ENCODE measurements at regions not wholly inside any gene's neighbourhood (a gene's known extent, or its start where the extent isn't known, plus 50 kb on each side); places are given as distances from the start of the nearest gene placed in this dataset.
"Not testable (repeated sequence)": the region's sequence is repeated elsewhere in the genome, so short reads cannot be mapped to it uniquely, and the experiment has no call there.

DNA sequence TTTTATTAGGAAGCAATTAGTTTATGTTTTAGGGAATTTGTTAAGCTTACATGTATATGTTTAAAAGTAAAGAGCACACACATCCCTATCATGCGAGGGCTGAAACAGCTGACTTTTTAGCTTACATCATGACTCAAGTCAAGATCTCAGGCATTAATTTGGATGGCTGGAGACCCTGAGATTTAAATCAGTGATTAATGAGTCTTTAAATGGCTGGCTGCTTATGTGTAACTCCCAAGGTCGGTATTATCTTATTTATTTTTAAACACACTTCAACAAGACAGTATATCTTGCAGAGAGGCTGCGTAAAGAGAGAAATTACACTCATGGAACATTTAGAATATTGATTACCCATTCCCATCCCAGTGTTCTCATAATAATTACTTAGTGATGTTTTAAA, 169.4 kb downstream of the KBTBD8 start:
- DNase-seq: no peak

DNA sequence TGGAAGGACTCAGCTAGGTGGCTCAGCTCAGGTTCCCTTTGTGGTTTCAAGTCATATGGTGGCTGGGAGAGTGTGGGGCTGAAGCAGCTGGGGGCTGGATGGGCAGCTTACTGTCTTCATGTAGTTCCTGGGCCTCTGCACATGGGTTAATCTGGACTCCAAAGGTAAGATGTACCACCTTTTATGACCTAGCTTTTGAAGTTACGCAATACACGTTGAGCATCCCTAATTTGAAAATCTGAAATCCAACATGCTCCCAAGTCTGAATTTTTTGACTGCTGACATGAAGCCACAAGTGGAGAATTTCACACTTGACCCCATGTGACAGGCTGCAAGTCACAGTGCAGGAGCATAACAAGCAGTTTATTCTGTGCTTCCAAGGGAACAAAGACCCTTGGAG, 173.7 kb downstream of the KBTBD8 start:
- no peak for DNase-seq

DNA sequence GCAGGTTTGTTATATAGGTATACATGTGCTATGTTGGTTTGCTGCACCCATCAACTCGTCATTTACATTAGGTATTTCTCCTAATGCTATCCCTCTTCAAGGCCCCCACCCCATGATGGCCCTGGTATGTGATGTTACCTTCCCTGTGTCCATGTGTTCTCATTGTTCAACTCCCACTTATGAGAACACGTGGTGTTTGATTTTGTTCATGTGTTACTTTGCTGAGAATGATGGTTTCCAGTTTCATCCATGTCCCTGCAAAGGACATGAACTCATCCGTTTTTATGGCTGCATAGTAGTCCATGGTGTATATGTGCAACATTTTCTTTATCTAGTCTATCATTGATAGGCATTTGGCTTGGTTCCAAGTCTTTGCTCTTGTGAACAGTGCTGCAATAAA, 175.0 kb downstream of the KBTBD8 start:
- DNase-seq: not testable (repeated sequence)

DNA sequence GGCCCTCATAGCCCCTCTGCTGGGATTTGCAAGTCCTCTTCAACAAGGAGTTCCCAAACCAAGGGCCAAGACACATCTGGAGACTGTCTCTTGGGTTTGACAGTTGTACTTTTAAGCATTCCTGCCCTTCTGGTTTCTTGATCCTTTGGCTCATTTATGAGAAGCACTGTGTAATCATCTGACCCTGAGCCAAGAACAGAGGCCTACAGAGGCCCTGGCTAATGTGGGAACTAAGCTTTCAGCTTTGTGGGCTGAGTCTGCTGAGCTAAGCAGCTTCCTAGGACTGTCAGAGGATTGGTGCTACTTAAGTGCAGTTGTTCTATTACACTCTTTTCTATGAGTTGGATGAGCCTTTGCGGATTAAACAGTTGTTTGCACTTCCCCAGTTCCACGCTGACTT, 178.3 kb downstream of the KBTBD8 start:
- no peak for DNase-seq

DNA sequence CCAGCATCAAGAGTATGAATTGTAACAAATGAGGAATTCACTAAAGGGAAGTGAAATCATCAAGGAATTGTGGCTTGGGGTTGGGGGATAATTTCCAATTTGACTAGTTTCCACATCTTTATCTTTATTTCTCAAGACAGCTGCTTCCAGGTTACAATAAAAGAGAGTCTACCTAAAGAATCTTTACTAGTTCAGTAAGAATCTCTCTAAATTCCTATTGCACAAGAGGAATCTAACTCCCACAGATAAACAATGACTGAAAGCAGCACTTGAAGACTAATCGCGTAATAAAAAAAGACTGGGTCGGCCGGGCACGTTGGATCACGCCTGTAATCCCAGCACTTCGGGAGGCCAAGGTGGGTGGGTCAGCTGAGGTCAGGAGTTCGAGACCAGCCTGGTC, 194.4 kb downstream of the KBTBD8 start:
- no peak for DNase-seq

DNA sequence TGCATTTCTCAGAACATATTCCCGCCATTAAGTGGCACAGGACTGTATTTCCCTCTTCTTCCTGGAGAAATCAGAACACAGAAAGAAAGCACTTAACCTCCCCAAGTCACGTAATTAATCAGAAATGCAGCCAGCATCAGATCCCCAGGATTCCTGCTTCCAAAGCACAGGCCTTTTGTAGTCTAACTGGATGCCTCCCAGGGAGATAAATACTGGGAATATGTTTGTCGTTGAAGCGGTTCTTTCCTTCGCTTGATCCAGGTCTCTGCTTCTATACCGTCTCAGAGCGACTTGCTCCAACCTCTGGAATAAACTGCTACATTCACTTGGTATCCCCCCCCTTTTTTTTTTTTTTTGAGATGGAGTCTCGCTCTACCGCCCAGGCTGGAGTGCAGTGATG, 198.6 kb downstream of the KBTBD8 start:
- DNase-seq: no peak

DNA sequence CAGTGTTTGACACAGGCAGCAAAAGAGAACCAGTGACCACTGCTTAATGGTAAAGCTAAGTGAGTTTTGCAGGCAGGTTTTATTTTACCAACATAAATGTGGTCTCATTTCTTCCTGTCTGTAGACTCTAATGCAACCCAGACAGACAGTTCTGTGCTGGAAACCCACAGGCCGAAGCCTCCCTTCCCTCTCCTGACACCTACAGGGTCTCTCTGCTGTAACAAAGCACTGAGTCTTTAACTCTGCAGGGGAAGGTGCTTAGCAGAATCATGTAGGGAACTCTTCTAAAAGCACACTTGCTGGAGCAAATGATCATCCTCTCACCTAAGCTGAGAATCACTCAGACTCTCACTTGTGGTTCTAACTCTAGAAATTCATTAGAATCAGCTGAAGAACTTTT, 200.3 kb downstream of the KBTBD8 start:
- DNase-seq: no peak

DNA sequence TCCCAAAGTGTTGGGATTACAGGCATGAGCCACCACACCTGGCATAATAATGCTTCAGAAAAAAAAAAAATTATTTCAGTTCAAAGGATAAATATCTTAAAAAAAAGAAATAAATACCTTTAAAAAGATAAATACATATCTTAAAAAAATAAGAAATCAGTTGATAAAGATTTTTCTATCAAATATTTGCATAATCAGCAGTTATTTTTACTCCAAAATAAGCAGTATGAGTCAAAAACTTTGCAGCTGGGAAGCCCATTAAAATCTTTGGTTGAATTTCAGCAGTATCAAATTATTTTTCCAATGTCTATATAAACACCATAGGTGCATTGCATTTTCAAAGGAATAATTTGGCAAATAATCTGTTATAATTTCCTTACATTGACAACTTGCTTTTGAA, 202.5 kb downstream of the KBTBD8 start:
- DNase-seq: no peak

DNA sequence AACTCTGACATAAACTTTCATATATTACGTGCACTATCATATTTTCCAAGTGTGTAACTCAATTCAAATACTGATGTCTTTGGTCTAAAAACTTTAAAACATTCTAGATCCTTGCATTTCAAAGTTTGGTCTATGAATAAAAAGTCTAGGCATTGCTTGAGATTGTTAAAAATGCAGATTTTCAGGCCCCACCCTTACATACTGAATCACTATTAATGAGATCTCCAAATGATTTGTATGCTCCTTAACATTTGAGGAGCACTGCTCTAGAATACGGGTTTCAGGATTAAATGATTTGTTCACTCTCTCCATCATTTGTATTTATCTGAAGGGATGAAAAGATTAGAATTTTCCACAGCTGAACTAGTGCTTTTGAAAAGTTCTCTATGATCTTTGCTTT, 202.9 kb downstream of the KBTBD8 start:
- no peak for DNase-seq

DNA sequence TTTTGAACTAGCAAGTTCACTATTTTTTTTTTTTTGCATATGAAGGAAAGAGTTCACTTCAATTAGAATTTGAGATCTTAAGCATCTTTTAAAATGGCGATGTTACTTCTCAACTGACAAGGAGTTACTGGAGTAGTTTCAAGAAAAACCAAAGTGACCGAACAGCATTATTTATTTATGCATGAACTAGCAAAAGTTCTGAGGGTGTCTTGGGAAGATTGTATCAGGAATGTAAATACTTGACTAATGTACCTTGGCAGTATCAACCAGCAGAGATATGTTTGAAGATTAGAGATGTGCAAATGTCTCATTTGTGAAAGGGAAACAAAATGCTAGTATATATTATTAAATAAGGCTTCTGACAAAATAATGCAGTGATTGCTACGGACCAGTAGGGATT, 203.9 kb downstream of the KBTBD8 start:
- DNase-seq: no peak

DNA sequence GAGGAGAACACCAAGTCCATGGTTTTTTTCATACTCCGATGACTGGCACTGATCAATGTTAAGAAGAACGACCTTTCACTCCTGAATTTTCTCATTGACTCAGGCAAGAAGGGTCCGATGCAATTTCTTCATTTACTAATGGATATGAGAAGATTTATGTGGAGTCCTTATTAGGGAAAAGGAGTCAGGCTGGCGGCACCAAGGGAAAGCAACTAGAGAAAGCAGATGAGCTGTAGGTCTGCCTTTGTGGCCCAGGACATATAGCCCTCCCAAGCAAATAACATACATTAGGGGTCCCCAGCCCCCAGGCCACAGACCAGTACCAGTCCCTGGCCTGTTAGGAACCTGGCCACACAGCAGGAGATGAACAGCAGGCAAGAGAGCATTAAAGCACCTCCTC, 206.8 kb downstream of the KBTBD8 start:
- DNase-seq: no peak

DNA sequence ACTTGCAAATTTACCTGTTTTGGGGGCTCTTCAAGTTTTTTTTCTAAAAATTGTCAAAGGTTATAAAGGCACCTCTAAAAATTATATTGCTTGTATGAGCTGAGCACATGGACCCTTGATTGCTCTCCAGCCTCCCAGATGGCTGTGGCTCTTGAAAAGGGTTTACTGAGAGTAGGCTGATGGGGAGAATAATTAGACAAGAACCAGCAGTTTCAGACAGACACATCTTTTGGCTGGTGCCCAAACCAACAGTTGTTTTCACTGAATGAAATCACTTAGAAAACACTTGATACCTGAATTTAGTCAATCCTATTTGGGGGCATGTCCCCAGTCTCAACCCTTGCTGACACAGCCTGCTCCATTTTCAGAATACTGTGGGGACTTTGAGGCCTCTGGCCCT, 217.6 kb downstream of the KBTBD8 start:
- no peak for DNase-seq

DNA sequence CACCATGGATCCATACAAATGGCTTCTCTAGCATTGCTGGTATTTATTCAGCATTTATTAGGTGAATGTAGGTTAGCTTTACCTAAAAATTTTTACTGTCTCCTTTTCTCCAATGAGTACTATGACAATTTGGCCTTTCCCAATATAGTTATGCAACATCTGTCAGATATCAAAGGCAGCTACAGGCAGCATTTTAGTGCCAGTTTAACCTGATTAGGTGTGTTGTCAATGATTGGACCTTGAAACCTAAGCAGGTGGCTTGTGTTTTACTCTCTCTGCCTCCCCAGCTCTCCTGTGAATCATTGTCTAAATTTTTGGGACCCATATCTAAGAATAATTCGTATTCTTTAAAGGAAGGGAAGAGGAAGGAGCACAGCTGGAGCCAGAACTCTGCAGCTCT, 228.9 kb downstream of the KBTBD8 start:
- DNase-seq: no peak

DNA sequence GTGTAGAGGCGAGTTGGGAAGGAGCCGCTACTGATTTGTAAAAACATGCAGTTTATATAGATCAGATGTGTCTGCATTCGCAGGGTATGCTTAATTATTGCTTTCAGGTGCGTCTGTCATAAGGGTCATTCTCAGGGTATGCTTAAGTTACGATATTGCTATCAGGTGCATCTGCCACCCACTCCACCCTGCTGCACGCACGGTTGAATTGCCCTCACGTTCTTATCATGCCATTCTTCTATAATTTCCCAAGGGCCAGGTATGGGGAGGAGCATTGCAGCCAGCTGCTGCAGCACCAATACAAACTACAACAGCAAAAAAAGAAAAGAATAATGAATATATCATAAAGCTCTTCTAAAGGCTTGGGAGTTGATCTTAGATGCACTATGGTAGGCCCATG, 230.0 kb downstream of the KBTBD8 start:
- no peak for DNase-seq

DNA sequence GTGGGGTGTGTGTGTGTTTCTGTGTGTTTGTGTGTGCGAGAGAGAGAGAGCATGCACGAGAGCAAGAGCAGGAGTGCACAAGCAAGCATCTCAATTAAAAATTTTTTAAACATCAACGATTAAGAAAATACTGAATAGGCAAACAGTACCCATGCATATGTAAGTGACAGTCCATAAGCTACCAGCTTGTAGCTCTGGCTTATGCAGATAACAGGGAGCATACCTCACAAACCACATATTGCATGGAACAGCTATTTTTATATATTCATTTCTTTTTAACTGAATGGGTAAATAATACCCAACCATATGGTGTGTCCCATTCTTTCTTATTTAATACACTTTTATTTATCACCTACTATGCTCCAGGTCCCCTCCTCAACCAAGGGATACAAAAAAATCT, 234.5 kb downstream of the KBTBD8 start:
- no peak for DNase-seq

DNA sequence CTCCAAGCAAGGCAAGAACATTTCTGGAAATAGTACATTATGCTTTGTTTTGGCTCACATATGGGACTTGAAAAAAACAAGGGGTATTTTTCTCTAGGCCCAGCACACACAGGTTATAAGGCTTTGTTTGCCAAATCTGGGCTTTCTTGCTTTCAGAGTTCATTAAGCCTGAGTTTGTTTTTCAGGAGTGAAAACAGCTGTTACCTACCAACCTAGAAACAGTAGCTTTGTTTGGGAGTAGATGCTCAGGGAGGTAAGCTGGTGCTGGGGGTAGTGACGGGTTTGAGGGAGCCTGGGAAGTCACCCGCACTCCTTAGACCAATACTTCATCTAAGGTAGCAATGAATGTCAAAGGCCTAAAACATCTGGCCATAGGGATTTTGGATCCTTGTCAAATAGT, 241.2 kb downstream of the KBTBD8 start:
- DNase-seq: no peak

DNA sequence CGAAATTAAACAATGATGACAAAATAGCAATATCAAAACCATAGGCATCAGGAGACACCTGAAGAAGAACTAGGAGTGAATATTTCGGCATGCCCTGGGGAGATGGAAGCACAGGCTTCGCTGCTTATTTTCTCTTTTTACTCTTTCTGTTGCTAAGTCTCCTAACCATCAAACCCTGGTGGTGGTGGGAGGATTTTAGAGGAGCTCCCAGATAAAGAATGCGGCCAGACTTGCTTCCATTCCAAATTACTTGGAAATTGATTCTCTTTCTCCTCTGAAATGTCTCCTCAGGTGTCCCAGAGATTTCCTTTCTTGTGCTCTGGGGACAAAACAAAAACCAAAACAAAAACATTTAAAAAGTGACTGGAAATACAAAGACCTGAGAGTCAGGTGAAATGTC, 243.0 kb downstream of the KBTBD8 start:
- no peak for DNase-seq

DNA sequence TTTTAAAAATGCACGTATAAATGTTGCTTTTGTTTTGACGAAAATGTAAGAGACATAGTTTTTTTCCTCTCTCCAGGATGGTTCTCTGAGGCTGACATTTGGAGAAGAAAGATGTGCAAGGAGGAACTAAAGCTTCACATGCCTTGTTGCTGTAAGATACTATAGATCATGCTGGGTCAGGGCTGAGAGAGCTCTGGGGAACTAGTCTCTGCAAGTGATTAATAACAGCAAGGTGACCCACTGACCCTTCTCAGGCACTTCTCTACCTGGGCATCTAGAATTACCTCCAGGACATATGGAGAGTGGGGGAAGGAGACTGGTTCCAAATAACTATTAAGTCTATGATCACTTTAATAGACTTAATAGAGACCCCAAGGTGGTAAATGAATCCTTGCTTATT, 246.0 kb downstream of the KBTBD8 start:
- no peak for DNase-seq

DNA sequence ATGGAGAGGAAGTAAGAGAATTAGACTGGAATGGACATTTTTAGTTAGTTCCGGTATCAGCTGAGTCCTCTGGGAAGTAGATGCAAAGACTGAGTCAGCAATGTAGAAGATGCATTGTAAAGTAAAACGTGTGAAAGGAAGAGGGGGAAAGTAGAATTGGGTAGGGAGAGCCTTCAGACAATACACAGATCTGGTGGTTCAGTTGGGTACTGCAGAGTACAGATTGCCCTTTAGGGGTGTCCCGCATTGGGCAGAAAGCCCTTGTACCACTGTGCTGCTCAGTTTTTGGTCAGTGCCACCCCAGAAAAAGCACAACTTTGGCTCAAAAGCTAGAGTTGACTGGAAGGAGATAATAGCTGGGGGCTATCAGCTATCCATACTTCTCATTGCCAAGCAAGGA, 247.4 kb downstream of the KBTBD8 start:
- no peak for DNase-seq

DNA sequence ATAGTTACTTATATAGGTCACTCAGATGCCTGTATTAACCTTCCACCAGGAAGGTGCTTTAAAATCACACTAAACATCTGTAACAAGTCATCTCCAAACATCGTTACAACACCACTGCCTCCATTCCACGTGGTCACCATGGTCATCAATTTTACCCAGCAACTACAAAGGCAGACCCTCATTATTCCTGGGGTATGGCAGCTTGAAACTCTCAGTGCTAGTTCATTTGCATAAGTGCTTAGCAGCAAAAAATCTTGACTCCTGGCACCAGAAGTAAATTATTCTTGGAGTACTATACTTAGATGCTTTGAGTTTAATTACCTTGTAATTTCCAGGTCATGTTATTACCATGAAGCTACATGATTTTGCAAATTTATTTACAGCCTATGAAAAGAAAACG, 250.6 kb downstream of the KBTBD8 start:
- no peak for DNase-seq

DNA sequence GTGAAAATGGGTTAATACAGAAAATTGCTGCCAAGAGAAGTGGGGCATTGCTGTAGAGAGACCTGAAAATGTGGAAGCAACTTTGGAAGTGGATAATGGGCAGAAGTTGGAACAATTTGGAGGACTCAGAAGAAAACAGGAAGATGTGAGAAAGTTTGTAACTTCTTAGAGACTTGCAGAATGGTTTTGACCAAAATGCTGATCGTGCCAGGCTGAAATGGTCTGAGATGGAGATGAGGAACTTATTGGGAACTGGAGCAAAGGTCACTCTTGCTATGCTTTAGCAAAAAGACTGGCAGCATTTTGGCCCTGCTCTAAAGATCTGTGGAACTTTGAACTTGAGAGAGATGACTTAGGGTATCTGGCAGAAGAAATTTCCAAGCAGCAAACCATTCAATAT, 254.8 kb downstream of the KBTBD8 start:
- DNase-seq: not testable (repeated sequence)

DNA sequence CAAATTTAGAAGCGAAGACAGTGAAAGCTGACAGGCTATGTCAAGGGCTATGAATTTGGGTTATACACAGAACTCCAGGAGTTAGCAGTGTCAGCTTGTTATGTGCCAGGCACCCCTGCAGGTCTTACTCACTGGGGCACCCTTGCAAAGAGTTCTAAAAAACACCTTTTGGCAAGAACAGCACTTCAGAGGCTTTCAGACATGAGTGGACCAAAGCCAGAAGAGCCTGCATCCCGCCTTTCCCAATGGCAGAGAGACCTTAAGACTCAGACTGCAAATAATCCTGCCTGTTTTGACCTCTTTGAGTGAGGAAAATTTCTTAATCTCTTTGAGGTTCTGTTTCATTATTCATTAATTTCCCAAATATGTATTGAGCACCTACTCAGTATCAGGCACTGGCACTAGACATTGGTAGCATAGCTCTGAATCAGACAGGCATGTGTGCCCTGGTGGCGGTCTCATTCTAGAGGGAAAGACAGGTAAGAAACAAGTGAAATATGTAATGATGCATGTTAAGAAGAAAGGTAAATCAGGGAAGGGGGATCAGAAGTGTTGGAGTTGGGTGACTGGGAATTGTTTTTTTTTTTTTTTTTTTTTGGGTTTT, 280.0 kb downstream of the KBTBD8 start:
- DNase-seq: no peak

DNA sequence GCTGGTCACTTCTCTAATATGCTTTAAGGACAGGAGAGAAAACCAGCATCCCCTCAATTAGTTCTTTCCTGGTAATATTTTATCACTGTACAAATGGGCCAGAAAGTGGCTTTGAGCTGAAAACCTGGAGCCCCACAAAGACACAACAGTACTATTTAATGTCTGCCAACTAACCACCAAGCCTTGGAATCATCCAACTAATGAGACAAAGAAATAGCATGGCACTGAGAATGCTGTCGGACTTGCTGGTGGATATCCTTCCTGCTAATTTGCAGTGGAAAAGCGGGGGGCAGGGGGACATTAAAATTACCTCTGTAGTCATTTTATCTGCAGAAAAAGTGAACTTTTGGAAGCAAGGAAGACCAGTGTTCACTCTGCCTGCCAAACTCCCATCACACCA, 288.5 kb downstream of the KBTBD8 start:
- no peak for DNase-seq

DNA sequence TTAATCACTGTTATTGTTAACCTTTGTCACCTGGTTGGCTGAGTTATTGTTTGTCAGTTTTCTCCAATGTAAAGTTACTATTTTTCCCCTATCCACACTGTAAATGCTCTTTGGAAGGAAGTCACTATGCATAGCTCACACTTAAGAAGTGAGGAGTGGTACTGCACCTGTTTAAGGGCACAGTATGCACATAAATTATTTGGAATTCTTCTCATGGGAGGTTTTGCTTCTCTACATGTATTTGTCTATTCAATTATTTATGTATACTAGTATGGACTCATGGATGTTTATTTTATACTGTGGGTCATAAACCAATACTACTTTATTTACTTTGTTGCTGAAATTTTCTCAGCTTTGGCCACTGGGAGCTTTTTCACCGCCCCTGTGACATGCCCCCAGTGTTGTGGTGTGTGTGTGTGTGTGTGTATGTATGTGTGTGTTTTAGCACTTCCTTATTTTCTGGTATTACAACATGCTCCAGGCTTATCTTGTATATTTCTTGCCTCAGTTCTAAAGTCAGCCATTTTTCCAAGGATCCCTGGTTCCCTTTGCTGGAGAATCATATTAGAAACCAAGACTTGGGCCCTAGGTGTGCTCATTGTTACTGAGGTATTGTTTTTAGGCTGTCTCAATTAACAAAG, 290.5 kb downstream of the KBTBD8 start:
- DNase-seq: no peak

DNA sequence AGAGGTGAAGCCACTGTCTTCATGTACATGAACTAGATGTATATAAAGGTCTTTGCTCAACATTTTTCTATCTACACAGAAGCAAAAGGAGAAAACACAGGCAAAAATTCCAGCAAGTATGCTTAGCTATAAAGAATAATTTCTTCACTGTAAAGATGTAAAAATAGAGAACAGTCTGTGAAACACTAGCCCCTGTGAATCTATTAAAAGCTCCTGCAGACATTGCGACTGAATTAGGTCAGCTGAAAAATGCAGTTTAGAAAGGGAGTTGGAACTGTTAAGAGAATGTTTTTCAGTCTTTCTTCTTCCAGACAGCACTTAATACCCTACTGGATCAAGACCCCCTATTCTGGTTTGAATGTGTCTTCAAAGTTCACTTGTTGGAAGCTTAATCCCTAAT, 291.5 kb downstream of the KBTBD8 start:
- no peak for DNase-seq
